Natural killer cell treated with Interleukin-12 subunit alpha and Interleukin-12 subunit beta and Interleukin-15 and Interleukin-18, amount 100 ng/mL, for 72 hours (primary cell): ENCODE measurements at regions not wholly inside any gene's neighbourhood (a gene's known extent, or its start where the extent isn't known, plus 50 kb on each side); places are given as distances from the start of the nearest gene placed in this dataset.
A peak's percentile ranks its signal among the peaks of the same experiment; 100 is the strongest.

Experiments
- ATAC-seq, 2 donors: fragments of 150-1000 bp; cut with Tn5 transposase in 1 of 2; sonication (Bioruptor Pico), chemical (Tn5 transposase) in 1 of 2; 2 replicates each; pipeline ENCODE4 v1.10.0; 2021
- DNase-seq: peaks from one replicate; pipeline ENCODE4 v3.0.0; 2022; ENCODE audit warnings: low spot score
- H3K27ac Mint-ChIP-seq, 2 donors: 1 replicate in 1 of 2; 2 replicates in 1 of 2; pipeline ENCODE4 v1.8.0; 2022; ENCODE audit warnings: mixed read lengths in 2 of 2, mild to moderate bottlenecking in 1 of 2, moderate library complexity in 1 of 2
- H3K27me3 Mint-ChIP-seq, 2 donors: 1 replicate in 1 of 2; 2 replicates in 1 of 2; pipeline ENCODE4 v1.8.0; 2022; ENCODE audit warnings: mixed read lengths in 2 of 2
- H3K36me3 Mint-ChIP-seq: one replicate; pipeline ENCODE4 v1.8.0; 2022; ENCODE audit warnings: mixed read lengths
- H3K4me1 Mint-ChIP-seq, 2 donors: 1 replicate in 1 of 2; 2 replicates in 1 of 2; pipeline ENCODE4 v1.8.0; 2022; ENCODE audit warnings: low read depth in 2 of 2, mixed read lengths in 2 of 2, mild to moderate bottlenecking in 1 of 2
- H3K4me3 Mint-ChIP-seq: one replicate; pipeline ENCODE4 v1.8.0; 2022; ENCODE audit warnings: mixed read lengths
- H3K9me3 Mint-ChIP-seq: 2 replicates; pipeline ENCODE4 v1.8.0; 2022; ENCODE audit warnings: mixed read lengths

GRCh38 chrX:20388594-20388993, 121.9 kb upstream of the RPS6KA3 start:
- Mint-ChIP-seq H3K36me3 (no peaks in the 10 kb centered on the region), H3K4me1 (no peaks in the 10 kb centered on the region), H3K27me3 (peaks cover 0 to 2% of the 10 kb centered on the region in 2 donors), H3K27ac (no peak overlapping the region), H3K4me3 (no peak overlapping the region), H3K9me3 (no peaks in the 10 kb centered on the region)
- no peak for ATAC-seq
- no peak for DNase-seq

- Mint-ChIP-seq H3K36me3 (no peaks in the 10 kb centered on the region), H3K4me3 (no peak overlapping the region), H3K27me3 (peaks cover 0 to 14% of the 10 kb centered on the region in 2 donors), H3K9me3 (no peaks in the 10 kb centered on the region), H3K27ac (no peak overlapping the region), H3K4me1 (peaks cover 8 to 16% of the 10 kb centered on the region in 2 donors)
- no peak for ATAC-seq
- no peak for DNase-seq
Observed at GRCh38 chrX:20383477-20383876, 116.8 kb upstream of the RPS6KA3 start.

- H3K4me3 Mint-ChIP-seq = peak overlapping the region; percentile 30
- peak; percentile 56 to 58 for ATAC-seq
- H3K27me3 Mint-ChIP-seq = peaks cover 0 to 14% of the 10 kb centered on the region in 2 donors
- no peak overlapping the region for H3K27ac Mint-ChIP-seq
- peaks cover 8 to 23% of the 10 kb centered on the region in 2 donors for H3K4me1 Mint-ChIP-seq
- H3K36me3 Mint-ChIP-seq = no peaks in the 10 kb centered on the region
- DNase-seq = no peak
- H3K9me3 Mint-ChIP-seq = no peaks in the 10 kb centered on the region
Observed at GRCh38 chrX:20382518-20383297, 116.0 kb upstream of the RPS6KA3 start.

- DNase-seq = no peak
- Mint-ChIP-seq H3K4me3 (peak overlapping the region; percentile 30), H3K27me3 (peaks cover 0 to 14% of the 10 kb centered on the region in 2 donors), H3K36me3 (no peaks in the 10 kb centered on the region), H3K27ac (no peak overlapping the region), H3K4me1 (peaks cover 8 to 23% of the 10 kb centered on the region in 2 donors), H3K9me3 (no peaks in the 10 kb centered on the region)
- no peak for ATAC-seq
Observed at GRCh38 chrX:20382082-20382481, 115.4 kb upstream of the RPS6KA3 start.

- Mint-ChIP-seq H3K36me3 (no peaks in the 10 kb centered on the region), H3K27ac (peak overlapping the region in 1 of 2 donors; percentile 33), H3K4me3 (peak overlapping the region; percentile 9), H3K27me3 (peaks cover 0 to 12% of the 10 kb centered on the region in 2 donors), H3K4me1 (peaks cover 10 to 23% of the 10 kb centered on the region in 2 donors), H3K9me3 (no peaks in the 10 kb centered on the region)
- ATAC-seq (peak; percentile 61 to 78), DNase-seq (no peak)
Observed at GRCh38 chrX:20378233-20378920, 111.7 kb upstream of the RPS6KA3 start.

- no peaks in the 10 kb centered on the region for H3K9me3 Mint-ChIP-seq
- no peak overlapping the region for H3K27ac Mint-ChIP-seq
- no peak for ATAC-seq
- H3K36me3 Mint-ChIP-seq = no peaks in the 10 kb centered on the region
- peak overlapping the region; percentile 31 for H3K4me3 Mint-ChIP-seq
- H3K4me1 Mint-ChIP-seq = peaks cover 2 to 8% of the 10 kb centered on the region in 2 donors
- H3K27me3 Mint-ChIP-seq = peaks cover 0 to 7% of the 10 kb centered on the region in 2 donors
- DNase-seq = no peak
Observed at GRCh38 chrX:20374900-20375438, 108.3 kb upstream of the RPS6KA3 start.

GRCh38 chrX:20374450-20374849, 107.7 kb upstream of the RPS6KA3 start:
- peaks cover 2 to 8% of the 10 kb centered on the region in 2 donors for H3K4me1 Mint-ChIP-seq
- no peaks in the 10 kb centered on the region for H3K9me3 Mint-ChIP-seq
- ATAC-seq (no peak), DNase-seq (no peak)
- H3K27ac Mint-ChIP-seq = no peak overlapping the region
- peaks cover 0 to 2% of the 10 kb centered on the region in 2 donors for H3K27me3 Mint-ChIP-seq
- H3K36me3 Mint-ChIP-seq = no peaks in the 10 kb centered on the region
- no peak overlapping the region for H3K4me3 Mint-ChIP-seq

- ATAC-seq (no peak), DNase-seq (no peak)
- Mint-ChIP-seq H3K4me1 (peaks cover 2 to 3% of the 10 kb centered on the region in 2 donors), H3K36me3 (no peaks in the 10 kb centered on the region), H3K9me3 (no peaks in the 10 kb centered on the region), H3K4me3 (no peak overlapping the region), H3K27me3 (peaks cover 0 to 2% of the 10 kb centered on the region in 2 donors), H3K27ac (no peak overlapping the region)
Observed at GRCh38 chrX:20373063-20373462, 106.4 kb upstream of the RPS6KA3 start.

- Mint-ChIP-seq H3K27me3 (peaks cover 0 to 2% of the 10 kb centered on the region in 2 donors), H3K9me3 (no peaks in the 10 kb centered on the region), H3K4me3 (no peak overlapping the region), H3K27ac (no peak overlapping the region), H3K4me1 (peaks cover 0 to 2% of the 10 kb centered on the region in 2 donors), H3K36me3 (no peaks in the 10 kb centered on the region)
- no peak for ATAC-seq
- no peak for DNase-seq
Observed at GRCh38 chrX:20372533-20372932, 105.8 kb upstream of the RPS6KA3 start.

- DNase-seq = no peak
- H3K9me3 Mint-ChIP-seq = no peaks in the 10 kb centered on the region
Observed at GRCh38 chrX:20369468-20369867, 102.8 kb upstream of the RPS6KA3 start.

GRCh38 chrX:20364238-20364637, 97.5 kb upstream of the RPS6KA3 start:
- Mint-ChIP-seq H3K27ac (no peak overlapping the region), H3K4me1 (no peaks in the 10 kb centered on the region), H3K36me3 (no peaks in the 10 kb centered on the region), H3K9me3 (no peaks in the 10 kb centered on the region), H3K27me3 (peaks cover 0 to 12% of the 10 kb centered on the region in 2 donors), H3K4me3 (no peak overlapping the region)
- no peak for DNase-seq
- no peak for ATAC-seq

More at GRCh38 chrX:20369468-20369867, 102.8 kb upstream of the RPS6KA3 start:
- no peak for ATAC-seq
- H3K36me3 Mint-ChIP-seq = no peaks in the 10 kb centered on the region
- H3K27ac Mint-ChIP-seq = no peak overlapping the region
- H3K27me3 Mint-ChIP-seq = peaks cover 0 to 2% of the 10 kb centered on the region in 2 donors
- H3K4me1 Mint-ChIP-seq = no peaks in the 10 kb centered on the region
- H3K4me3 Mint-ChIP-seq = no peak overlapping the region

- Mint-ChIP-seq H3K27me3 (peaks cover 0 to 12% of the 10 kb centered on the region in 2 donors), H3K4me3 (no peak overlapping the region), H3K36me3 (no peaks in the 10 kb centered on the region), H3K4me1 (no peaks in the 10 kb centered on the region), H3K27ac (no peak overlapping the region), H3K9me3 (no peaks in the 10 kb centered on the region)
- DNase-seq (no peak), ATAC-seq (no peak)
Observed at GRCh38 chrX:20363275-20363674, 96.6 kb upstream of the RPS6KA3 start.

GRCh38 chrX:20362268-20363267, 95.9 kb upstream of the RPS6KA3 start:
- Mint-ChIP-seq H3K36me3 (no peaks in the 10 kb centered on the region), H3K9me3 (no peaks in the 10 kb centered on the region), H3K27me3 (peaks cover 0 to 13% of the 10 kb centered on the region in 2 donors), H3K4me1 (no peaks in the 10 kb centered on the region), H3K27ac (no peak overlapping the region), H3K4me3 (no peak overlapping the region)
- ATAC-seq (no peak), DNase-seq (no peak)
